Lower lobe of right lung (tissue), 2 donors: ENCODE measurements at regions not wholly inside any gene's neighbourhood (a gene's known extent, or its start where the extent isn't known, plus 50 kb on each side); places are given as distances from the start of the nearest gene placed in this dataset.

Experiments used
- ATAC-seq, 2 donors: fragments of 200-7000 bp; cut with Tn5 transposase; one replicate each; pipeline ENCODE4 v1.9.1; 2020 to 2022; ENCODE audit warnings: mild to moderate bottlenecking in 2 of 2, moderate library complexity in 2 of 2
- DNase-seq: peaks from one replicate; pipeline ENCODE4 v3.0.0-alpha.2; 2020
- H3K27ac ChIP-seq: fragments of 200-600 bp; one replicate; pipeline ENCODE4 v1.8.0; 2022
- H3K27me3 ChIP-seq: fragments of 200-600 bp; one replicate; pipeline ENCODE4 v1.8.0; 2022; ENCODE audit warnings: low read depth
- H3K36me3 ChIP-seq: fragments of 200-600 bp; one replicate; pipeline ENCODE4 v1.8.0; 2022; ENCODE audit warnings: mild to moderate bottlenecking
- H3K4me1 ChIP-seq: fragments of 200-600 bp; one replicate; pipeline ENCODE4 v1.8.0; 2022
- H3K4me3 ChIP-seq: fragments of 200-600 bp; one replicate; pipeline ENCODE4 v1.8.0; 2022; ENCODE audit warnings: mild to moderate bottlenecking
- H3K9me3 ChIP-seq: fragments of 200-600 bp; one replicate; pipeline ENCODE4 v1.8.0; 2022
- intact Hi-C: fragments of 100-400 bp; cut with DNase I; formaldehyde crosslinking; loops from one replicate; pipeline ENCODE4 v1.11.0; 2022
- TF ChIP-seq, protein P1 (sequence below): fragments of 200-600 bp; IDR thresholded peaks from one replicate; pipeline ENCODE4 v1.8.0; 2022; ENCODE audit warnings: antibody characterized with exemption, mild to moderate bottlenecking
- donor health status: DM: no; HTN: yes; CAD: no; lungs with severe emphysema.

DNA sequence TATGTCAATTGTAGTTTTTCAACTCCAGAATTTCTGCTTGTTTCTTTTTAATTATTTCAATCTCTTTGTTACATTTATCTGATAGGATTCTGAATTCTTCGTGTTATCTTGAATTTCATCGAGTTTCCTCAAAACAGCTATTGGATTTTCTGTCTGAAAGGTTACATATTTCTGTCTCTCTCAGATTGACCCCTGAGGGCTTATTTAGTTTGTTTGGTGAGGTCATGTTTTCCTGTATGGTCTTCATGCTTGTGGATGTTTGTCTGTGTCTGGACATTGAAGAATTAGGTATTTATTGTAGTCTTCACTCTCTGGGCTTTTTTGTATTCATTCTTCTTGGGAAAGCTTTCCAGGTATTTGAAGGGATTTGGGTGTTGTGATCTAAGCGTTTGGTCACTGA is 85.6 kb downstream of the SNAPC1 start:
- DNase-seq, result no peak
- TF ChIP-seq, protein P1, sequence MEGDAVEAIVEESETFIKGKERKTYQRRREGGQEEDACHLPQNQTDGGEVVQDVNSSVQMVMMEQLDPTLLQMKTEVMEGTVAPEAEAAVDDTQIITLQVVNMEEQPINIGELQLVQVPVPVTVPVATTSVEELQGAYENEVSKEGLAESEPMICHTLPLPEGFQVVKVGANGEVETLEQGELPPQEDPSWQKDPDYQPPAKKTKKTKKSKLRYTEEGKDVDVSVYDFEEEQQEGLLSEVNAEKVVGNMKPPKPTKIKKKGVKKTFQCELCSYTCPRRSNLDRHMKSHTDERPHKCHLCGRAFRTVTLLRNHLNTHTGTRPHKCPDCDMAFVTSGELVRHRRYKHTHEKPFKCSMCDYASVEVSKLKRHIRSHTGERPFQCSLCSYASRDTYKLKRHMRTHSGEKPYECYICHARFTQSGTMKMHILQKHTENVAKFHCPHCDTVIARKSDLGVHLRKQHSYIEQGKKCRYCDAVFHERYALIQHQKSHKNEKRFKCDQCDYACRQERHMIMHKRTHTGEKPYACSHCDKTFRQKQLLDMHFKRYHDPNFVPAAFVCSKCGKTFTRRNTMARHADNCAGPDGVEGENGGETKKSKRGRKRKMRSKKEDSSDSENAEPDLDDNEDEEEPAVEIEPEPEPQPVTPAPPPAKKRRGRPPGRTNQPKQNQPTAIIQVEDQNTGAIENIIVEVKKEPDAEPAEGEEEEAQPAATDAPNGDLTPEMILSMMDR, result no peak
- intact Hi-C loops, result no loop called here

GRCh38 chr14:61854898-61855297 is 92.7 kb downstream of the SNAPC1 start:
- H3K9me3 ChIP-seq, result no peaks in the 10 kb centered on the region
- H3K27me3 ChIP-seq, result no peaks in the 10 kb centered on the region
- H3K4me3 ChIP-seq, result no peak overlapping the region
- TF ChIP-seq, protein P1, result no peak
- H3K36me3 ChIP-seq, result no peaks in the 10 kb centered on the region
- DNase-seq (no peak), ATAC-seq (no peak)
- intact Hi-C loops, result no loop called here
- no peaks in the 10 kb centered on the region for H3K4me1 ChIP-seq
- no peak overlapping the region for H3K27ac ChIP-seq

More for the DNA sequence above, 85.6 kb downstream of the SNAPC1 start:
- Histone ChIP-seq H3K9me3 (peaks cover 6% of the 10 kb centered on the region), H3K27me3 (no peaks in the 10 kb centered on the region), H3K4me3 (no peak overlapping the region), H3K27ac (no peak overlapping the region), H3K4me1 (no peaks in the 10 kb centered on the region), H3K36me3 (no peaks in the 10 kb centered on the region)
- ATAC-seq, result no peak

DNA sequence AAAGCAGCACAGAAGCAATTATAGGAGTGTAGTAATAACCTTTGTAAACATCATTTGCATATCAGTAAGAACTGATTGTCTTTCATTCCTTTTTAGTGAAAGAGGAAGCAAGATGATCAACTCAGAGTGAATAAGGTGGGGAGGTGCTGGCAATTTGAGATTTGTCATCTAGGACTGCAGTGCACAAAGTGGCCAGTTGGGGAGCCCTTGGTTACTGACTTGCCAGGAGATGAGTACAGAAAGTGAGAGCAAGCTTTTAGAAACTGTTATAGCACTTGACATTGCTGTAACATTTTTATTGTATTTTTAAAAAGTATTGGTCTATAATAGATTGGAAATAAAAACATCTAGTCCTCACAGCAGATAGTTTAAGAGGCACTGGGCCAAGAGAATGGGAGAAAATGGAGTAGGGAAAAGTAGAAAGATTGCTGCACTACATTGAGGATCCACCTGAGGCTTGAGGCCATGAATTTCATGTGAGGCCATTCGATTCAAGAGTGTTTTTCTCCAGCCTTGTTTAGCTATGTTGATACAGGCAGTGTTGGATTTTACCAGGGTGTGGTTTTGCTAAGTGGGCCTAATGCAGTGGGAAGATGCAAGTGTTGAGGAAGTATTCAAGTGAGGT is 98.2 kb downstream of the SNAPC1 start:
- no peak overlapping the region for H3K27ac ChIP-seq
- ATAC-seq, result peak; percentile 76 to 81
- H3K9me3 ChIP-seq, result no peaks in the 10 kb centered on the region
- H3K27me3 ChIP-seq, result no peaks in the 10 kb centered on the region
- no peak for DNase-seq
- H3K36me3 ChIP-seq, result no peaks in the 10 kb centered on the region
- H3K4me1 ChIP-seq, result no peaks in the 10 kb centered on the region
- intact Hi-C loops, result no loop called here
- no peak overlapping the region for H3K4me3 ChIP-seq
- TF ChIP-seq, protein P1, result peak; percentile 81

DNA sequence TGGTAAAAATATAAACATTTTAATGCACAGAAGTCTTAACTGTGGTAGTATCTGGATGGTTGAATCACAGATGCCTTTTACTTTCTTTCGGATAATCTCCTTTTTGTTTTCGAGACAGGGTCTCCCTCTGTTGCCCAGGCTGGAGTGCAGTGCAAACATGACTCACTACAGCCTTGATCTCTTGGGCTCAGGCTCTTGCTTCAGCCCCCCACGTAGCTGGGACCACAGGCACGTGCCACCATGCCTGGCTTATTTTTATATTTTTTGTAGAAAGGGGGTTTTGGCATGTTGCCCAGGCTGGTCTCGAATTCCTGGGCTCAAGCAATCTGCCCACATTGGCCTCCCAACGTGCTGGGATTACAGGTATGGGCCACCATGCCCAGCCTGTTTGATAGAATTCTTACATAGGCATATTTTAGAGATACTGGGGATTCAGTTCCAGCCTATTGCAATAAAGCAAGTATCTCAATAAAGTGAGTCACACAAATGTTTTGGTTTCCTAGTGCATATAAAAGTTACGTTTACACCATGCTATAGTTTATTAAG is 99.2 kb downstream of the SNAPC1 start:
- intact Hi-C loops, result no loop called here
- TF ChIP-seq, protein P1, result no peak
- no peak for ATAC-seq
- H3K27ac ChIP-seq, result no peak overlapping the region
- H3K9me3 ChIP-seq, result no peaks in the 10 kb centered on the region
- no peaks in the 10 kb centered on the region for H3K27me3 ChIP-seq
- DNase-seq, result no peak
- no peaks in the 10 kb centered on the region for H3K36me3 ChIP-seq
- no peaks in the 10 kb centered on the region for H3K4me1 ChIP-seq
- H3K4me3 ChIP-seq, result no peak overlapping the region

GRCh38 chr14:61864329-61864898 is 102.2 kb downstream of the SNAPC1 start:
- no peak for DNase-seq
- Histone ChIP-seq H3K27me3 (no peaks in the 10 kb centered on the region), H3K27ac (no peak overlapping the region), H3K9me3 (no peaks in the 10 kb centered on the region), H3K4me3 (no peak overlapping the region), H3K4me1 (no peaks in the 10 kb centered on the region), H3K36me3 (no peaks in the 10 kb centered on the region)
- intact Hi-C loops, result no loop called here
- TF ChIP-seq, protein P1, result no peak
- peak in 1 of 2 donors; percentile 37 for ATAC-seq
